MCF 10A (cell line): ENCODE measurements at regions not wholly inside any gene's neighbourhood (a gene's known extent, or its start where the extent isn't known, plus 50 kb on each side); places are given as distances from the start of the nearest gene placed in this dataset.

Experiments
- BruUV-seq: library from RNA; stranded (reverse); fragments of 400-500 nt; replicated peaks from 2 replicates; lab custom pipeline; 2021; lab: Mats Ljungman, UMichigan
- CTCF ChIA-PET: fragments of 300-600 bp; sonication (Branson Sonifier 250); formaldehyde crosslinking; extraction: SDS; loops from one replicate; lab custom pipeline; 2021; ENCODE audit warnings: antibody characterized with exemption, inconsistent platforms; lab: Yijun Ruan, JAX
- POLR2A ChIA-PET: fragments of 300-600, 350-650 bp; sonication (Branson Sonifier 250); formaldehyde crosslinking; extraction: SDS; loops from one replicate; lab custom pipeline; 2020; ENCODE audit warnings: antibody characterized with exemption, inconsistent platforms; lab: Yijun Ruan, JAX
- DNase-seq: peaks from one replicate; pipeline ENCODE4 v3.0.0-alpha.2; 2018; ENCODE audit not compliant: unreplicated experiment
- H3K27ac Mint-ChIP-seq: one replicate; pipeline ENCODE4 v1.8.0; 2022; ENCODE audit warnings: mild to moderate bottlenecking, low read depth, mixed read lengths; ENCODE audit not compliant: unreplicated experiment
- H3K27me3 Mint-ChIP-seq: one replicate; pipeline ENCODE4 v1.8.0; 2022; ENCODE audit warnings: mixed read lengths; ENCODE audit not compliant: insufficient read depth, unreplicated experiment
- H3K36me3 Mint-ChIP-seq: one replicate; pipeline ENCODE4 v1.8.0; 2022; ENCODE audit warnings: mild to moderate bottlenecking, moderate library complexity, mixed read lengths; ENCODE audit not compliant: insufficient read depth, unreplicated experiment
- H3K4me1 Mint-ChIP-seq: one replicate; pipeline ENCODE4 v1.8.0; 2022; ENCODE audit warnings: mixed read lengths; ENCODE audit not compliant: insufficient read depth, unreplicated experiment
- H3K4me3 Mint-ChIP-seq: one replicate; pipeline ENCODE4 v1.8.0; 2022; ENCODE audit warnings: mild to moderate bottlenecking, moderate library complexity, mixed read lengths; ENCODE audit not compliant: unreplicated experiment
- H3K9me3 Mint-ChIP-seq: one replicate; pipeline ENCODE4 v1.8.0; 2022; ENCODE audit warnings: mixed read lengths; ENCODE audit not compliant: unreplicated experiment
- CTCF ChIP-seq: fragments of 200-600 bp; IDR thresholded peaks from one replicate; pipeline ENCODE4 v1.8.0; 2022; ENCODE audit warnings: antibody characterized with exemption, mild to moderate bottlenecking; ENCODE audit not compliant: unreplicated experiment
- intact Hi-C: fragments of 100-400 bp; cut with micrococcal nuclease; formaldehyde crosslinking; loops from 2 replicates; pipeline ENCODE4 v1.14.1; 2022

- BruUV-seq = no TSS peak
- ChIA-PET POLR2A (interaction anchor here (0.9 kb wide), 1 partner anchor 21 kb away, joined by 3 read pairs; no protein-coding TSS in a partner anchor), CTCF (no interaction called here)
- intact Hi-C loops = no loop called here
- Mint-ChIP-seq H3K4me1 (peaks cover 19% of the 10 kb centered on the region), H3K4me3 (no peak overlapping the region), H3K9me3 (no peaks in the 10 kb centered on the region), H3K27me3 (peaks cover 57% of the 10 kb centered on the region), H3K27ac (no peak overlapping the region), H3K36me3 (no peaks in the 10 kb centered on the region)
- peak; percentile 38 for DNase-seq
- TF ChIP-seq CTCF = no peak
These were observed 290.5 kb upstream of the FOXF1 start for GRCh38 chr16:86219655-86220445.

- POLR2A ChIA-PET = interaction anchor here (0.9 kb wide), 1 partner anchor 20 kb away, joined by 3 read pairs; no protein-coding TSS in a partner anchor
- TF ChIP-seq CTCF = no peak
- Mint-ChIP-seq H3K27me3 (peaks cover 50% of the 10 kb centered on the region), H3K36me3 (no peaks in the 10 kb centered on the region), H3K4me3 (no peak overlapping the region), H3K4me1 (peaks cover 19% of the 10 kb centered on the region), H3K27ac (no peak overlapping the region), H3K9me3 (no peaks in the 10 kb centered on the region)
- no TSS peak for BruUV-seq
- no peak for DNase-seq
- CTCF ChIA-PET = interaction anchor here (0.6 kb wide), 1 partner anchor 140 kb away, joined by 4 read pairs; no protein-coding TSS in a partner anchor
- intact Hi-C loops = no loop called here
These were observed 289.8 kb upstream of the FOXF1 start for GRCh38 chr16:86220561-86220960.

- CTCF ChIA-PET = interaction anchor here (0.6 kb wide), 1 partner anchor 141 kb away, joined by 4 read pairs; no protein-coding TSS in a partner anchor
- H3K4me1 Mint-ChIP-seq = peaks cover 19% of the 10 kb centered on the region
These were observed 289.2 kb upstream of the FOXF1 start for GRCh38 chr16:86221085-86221484.

More at GRCh38 chr16:86221085-86221484, 289.2 kb upstream of the FOXF1 start:
- Mint-ChIP-seq H3K4me3 (no peak overlapping the region), H3K27ac (no peak overlapping the region), H3K9me3 (no peaks in the 10 kb centered on the region), H3K36me3 (no peaks in the 10 kb centered on the region), H3K27me3 (peaks cover 48% of the 10 kb centered on the region)
- DNase-seq = no peak
- intact Hi-C loops = no loop called here
- no TSS peak for BruUV-seq
- POLR2A ChIA-PET = interaction anchor here (0.9 kb wide), 1 partner anchor 20 kb away, joined by 3 read pairs; no protein-coding TSS in a partner anchor
- no peak for TF ChIP-seq CTCF
